Aorta (tissue), 5 donors: ENCODE measurements at regions not wholly inside any gene's neighbourhood (a gene's known extent, or its start where the extent isn't known, plus 50 kb on each side); places are given as distances from the start of the nearest gene placed in this dataset.
"Not testable (repeated sequence)": the region's sequence is repeated elsewhere in the genome, so short reads cannot be mapped to it uniquely, and the experiment has no call there.

ENCODE experiments used
- ATAC-seq: fragments of 200-7000 bp; cut with Tn5 transposase; one replicate; pipeline ENCODE4 v1.9.1; 2022; ENCODE audit warnings: moderate library complexity; ENCODE audit not compliant: low FRiP score
- DNase-seq, 2 donors: peaks; one replicate each; pipeline ENCODE4 v3.0.0-alpha.2; 2020
- H3K27ac ChIP-seq, 2 donors: one replicate each; pipeline ENCODE4 v1.5.1; 2013; ENCODE audit warnings: low read length in 2 of 2, mild to moderate bottlenecking in 2 of 2, moderate library complexity in 2 of 2, control low read depth in 1 of 2, inconsistent platforms in 1 of 2, low read depth in 1 of 2
- H3K27me3 ChIP-seq, 2 donors: one replicate each; pipeline ENCODE4 v1.6.1; 2013; ENCODE audit warnings: control low read depth in 1 of 2, low read length in 1 of 2, mild to moderate bottlenecking in 1 of 2, moderate library complexity in 1 of 2; ENCODE audit not compliant: insufficient read depth in 2 of 2, control insufficient read depth in 1 of 2
- H3K36me3 ChIP-seq, 2 donors: one replicate each; pipeline ENCODE4 v1.6.1; 2013; ENCODE audit warnings: control low read depth in 1 of 2, low read length in 1 of 2, mild to moderate bottlenecking in 1 of 2; ENCODE audit not compliant: insufficient read depth in 2 of 2, control insufficient read depth in 1 of 2
- H3K4me1 ChIP-seq, 2 donors: one replicate each; pipeline ENCODE4 v1.6.1; 2013; ENCODE audit warnings: low read length in 2 of 2, control low read depth in 1 of 2, mild to moderate bottlenecking in 1 of 2, moderate library complexity in 1 of 2; ENCODE audit not compliant: insufficient read depth in 2 of 2, control insufficient read depth in 1 of 2
- H3K4me3 ChIP-seq, 2 donors: one replicate each; pipeline ENCODE4 v1.5.1; 2013; ENCODE audit warnings: low read length in 2 of 2, control low read depth in 1 of 2, mild to moderate bottlenecking in 1 of 2
- H3K9me3 ChIP-seq: one replicate; pipeline ENCODE4 v1.6.1; 2013; ENCODE audit warnings: mild to moderate bottlenecking, low read length; ENCODE audit not compliant: control insufficient read depth
- WGBS, 2 donors: extraction: QIAGEN DNeasy Blood & Tissue Kit; methylation state at CpG; one replicate each; pipeline ENCODE4 v1.1.7; 2013; 5-methylcytosine and 5-hydroxymethylcytosine counted together
- intact Hi-C, 2 donors: fragments of 100-400 bp; cut with DNase I; formaldehyde crosslinking; loops; one replicate each; pipeline versions ENCODE4 v1.14.2 to v1.15.0; 2022
- donor health status: healthy with polysubstance abuse.
- donor health status: Bipolar disorder and iron deficiency.
- donor health status: DM: no; HTN: no; CAD: no.
- donor health status: DM: no; HTN: no; CAD: no.
- donor health status: DM: yes; HTN: yes; CAD: no.

DNA sequence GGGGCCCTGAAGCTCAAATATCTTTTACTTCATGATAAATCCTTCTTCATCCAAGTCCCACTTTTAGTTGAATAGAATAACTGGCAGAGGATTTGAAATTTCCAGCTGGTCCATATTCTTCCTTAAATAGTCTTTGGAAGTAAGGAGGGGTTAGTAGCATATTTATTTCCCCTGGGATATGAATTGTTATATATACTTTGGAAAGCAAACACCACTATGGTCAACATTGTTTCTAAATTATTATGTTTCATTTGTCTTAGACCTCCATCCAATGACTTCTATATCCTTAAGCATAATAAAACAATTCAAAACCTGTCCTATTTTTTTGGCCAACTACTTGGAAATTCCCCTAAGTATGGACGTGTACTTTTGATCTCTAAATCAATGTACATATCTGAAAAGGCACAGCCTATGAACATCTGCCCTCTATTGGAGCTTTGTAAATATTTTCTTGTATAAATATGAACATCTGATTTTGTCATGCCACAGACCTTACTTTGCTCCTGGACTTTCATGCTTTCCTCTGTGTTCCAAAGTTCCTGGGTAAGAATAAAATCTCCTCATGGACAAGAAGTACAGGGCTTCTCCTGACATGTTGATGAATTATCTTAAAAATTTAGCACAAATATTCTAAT, 1212.0 kb downstream of the GALC start:
- no peaks in the 10 kb centered on the region for H3K9me3 ChIP-seq
- no peak overlapping the region for H3K27ac ChIP-seq
- ATAC-seq, result no peak
- no peaks in the 10 kb centered on the region for H3K27me3 ChIP-seq
- DNase-seq, result no peak
- no peak overlapping the region for H3K4me3 ChIP-seq
- no peaks in the 10 kb centered on the region for H3K4me1 ChIP-seq
- 41 to 49% methylated on average over 1 of the region's 1 CpG for WGBS, 2 donors
- H3K36me3 ChIP-seq, result no peaks in the 10 kb centered on the region
- intact Hi-C loops, result no loop called here

DNA sequence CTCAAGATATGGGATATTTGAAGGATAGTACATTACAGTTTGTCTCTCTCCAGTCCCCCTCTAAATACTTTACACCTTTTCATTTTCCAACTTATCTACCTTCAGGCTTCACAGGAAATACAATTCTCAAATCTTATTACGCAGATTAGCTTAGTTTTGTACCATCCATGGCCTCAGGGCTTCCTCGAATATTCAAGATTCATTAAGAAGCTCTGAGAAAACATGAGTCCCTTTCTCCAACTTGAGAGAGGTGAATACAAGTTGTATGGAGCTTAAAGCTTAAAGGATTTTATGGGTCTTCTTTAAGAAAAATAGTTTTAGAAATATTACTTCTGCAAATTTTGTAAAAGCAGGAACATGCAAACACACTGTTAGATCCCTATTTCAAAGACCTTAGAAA, 1212.5 kb downstream of the GALC start:
- no peak for ATAC-seq
- Histone ChIP-seq H3K36me3 (no peaks in the 10 kb centered on the region), H3K27ac (no peak overlapping the region), H3K4me1 (no peaks in the 10 kb centered on the region), H3K4me3 (no peak overlapping the region), H3K27me3 (no peaks in the 10 kb centered on the region), H3K9me3 (no peaks in the 10 kb centered on the region)
- intact Hi-C loops, result no loop called here
- DNase-seq, result no peak
- WGBS, 2 donors, result 71 to 94% methylated on average over 2 of the region's 2 CpGs

GRCh38 chr14:86779416-86779815, 1213.6 kb downstream of the GALC start:
- 92 to 94% methylated on average over 1 of the region's 1 CpG for WGBS, 2 donors
- ATAC-seq (no peak), DNase-seq (no peak)
- no peaks in the 10 kb centered on the region for H3K4me1 ChIP-seq
- H3K36me3 ChIP-seq, result no peaks in the 10 kb centered on the region
- H3K27me3 ChIP-seq, result no peaks in the 10 kb centered on the region
- no peak overlapping the region for H3K27ac ChIP-seq
- no peak overlapping the region for H3K4me3 ChIP-seq
- no peaks in the 10 kb centered on the region for H3K9me3 ChIP-seq
- intact Hi-C loops, result no loop called here

DNA sequence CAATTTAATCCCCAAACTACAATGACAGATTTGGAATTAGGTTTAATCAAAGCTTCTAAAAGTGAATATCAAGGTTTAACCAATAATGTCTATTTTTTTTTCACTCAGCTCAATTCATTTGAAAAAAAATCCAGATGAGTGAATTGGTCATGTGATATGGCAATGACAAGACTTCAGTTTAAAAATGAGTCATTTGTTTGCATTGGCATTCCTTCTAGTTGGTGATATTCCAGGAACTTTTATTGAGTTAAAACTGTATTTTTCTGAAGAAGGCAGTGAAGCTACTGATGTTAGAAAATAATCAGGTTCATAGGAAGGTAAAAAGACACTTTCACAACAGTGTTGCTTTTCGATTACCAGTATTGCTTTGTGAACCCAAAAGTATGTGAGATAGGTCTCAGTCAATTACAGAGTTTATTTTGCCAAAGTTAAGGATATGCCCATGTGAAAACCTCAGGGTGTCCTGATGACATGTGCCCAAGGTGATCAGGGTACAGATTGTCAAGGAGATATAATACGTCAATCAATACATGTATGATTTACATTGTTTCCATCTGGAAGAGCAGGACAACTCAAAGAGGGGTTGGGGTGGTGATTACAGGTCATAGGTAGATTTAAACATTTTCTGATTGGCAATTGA, 1214.9 kb downstream of the GALC start:
- no peaks in the 10 kb centered on the region for H3K9me3 ChIP-seq
- DNase-seq (no peak), ATAC-seq (no peak)
- no peaks in the 10 kb centered on the region for H3K4me1 ChIP-seq
- no peak overlapping the region for H3K4me3 ChIP-seq
- WGBS, 2 donors, result 76 to 80% methylated on average over 2 of the region's 2 CpGs
- no peaks in the 10 kb centered on the region for H3K36me3 ChIP-seq
- intact Hi-C loops, result no loop called here
- H3K27me3 ChIP-seq, result no peaks in the 10 kb centered on the region
- H3K27ac ChIP-seq, result no peak overlapping the region

DNA sequence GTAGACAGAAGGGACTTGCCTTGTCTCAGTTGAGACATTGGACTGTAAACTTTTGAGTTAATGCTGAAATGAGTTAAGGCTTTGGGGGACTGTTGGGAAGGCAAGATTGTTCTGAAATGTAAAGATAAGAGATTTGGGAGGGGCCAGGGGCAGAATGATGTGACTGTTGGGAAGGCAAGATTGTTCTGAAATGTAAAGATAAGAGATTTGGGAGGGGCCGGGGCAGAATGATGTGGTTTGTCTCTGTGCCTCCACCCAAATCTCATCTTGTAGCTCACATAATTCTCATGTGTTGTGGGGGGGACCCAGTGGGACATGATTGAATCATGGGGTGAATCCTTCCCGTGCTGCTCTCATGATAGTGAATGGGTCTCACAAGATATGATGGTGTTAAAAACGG, 1217.1 kb downstream of the GALC start:
- intact Hi-C loops, DNase-seq, H3K27me3 ChIP-seq: not testable (repeated sequence)

GRCh38 chr14:86774916-86775315, 1218.1 kb downstream of the GALC start:
- Histone ChIP-seq H3K4me1 (no peaks in the 10 kb centered on the region), H3K36me3 (no peaks in the 10 kb centered on the region), H3K9me3 (no peaks in the 10 kb centered on the region), H3K4me3 (no peak overlapping the region), H3K27me3 (no peaks in the 10 kb centered on the region), H3K27ac (no peak overlapping the region)
- DNase-seq, result no peak
- intact Hi-C loops, result no loop called here
- ATAC-seq, result no peak
- 66 to 91% methylated on average over 2 of the region's 2 CpGs for WGBS, 2 donors

More for the DNA sequence above, 1217.1 kb downstream of the GALC start:
- H3K27ac ChIP-seq, H3K4me3 ChIP-seq, ATAC-seq, H3K9me3 ChIP-seq, H3K36me3 ChIP-seq, H3K4me1 ChIP-seq: not testable (repeated sequence)
- 82 to 90% methylated on average over 3 of the region's 3 CpGs for WGBS, 2 donors

DNA sequence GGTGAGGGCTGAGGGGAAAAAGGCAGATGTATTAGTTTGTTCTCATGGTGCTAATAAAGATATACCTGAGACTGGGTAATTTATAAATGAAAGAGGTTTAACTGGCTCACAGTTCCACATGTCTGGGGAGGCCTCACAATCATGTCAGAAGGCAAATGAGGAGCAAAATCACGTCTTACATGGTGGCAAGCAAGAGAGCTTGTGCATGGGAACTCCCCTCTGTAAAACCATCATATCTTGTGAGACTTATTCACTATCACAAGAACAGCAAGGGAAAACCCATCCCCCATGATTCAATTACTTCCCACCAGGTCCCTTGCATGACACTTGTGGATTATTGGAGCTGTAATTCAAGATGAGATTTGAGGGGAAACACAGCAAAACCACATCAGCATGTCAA, 1220.9 kb downstream of the GALC start:
- H3K9me3 ChIP-seq, result no peaks in the 10 kb centered on the region
- DNase-seq, result no peak
- H3K4me3 ChIP-seq, result no peak overlapping the region
- ATAC-seq, result no peak
- H3K36me3 ChIP-seq, result no peaks in the 10 kb centered on the region
- H3K4me1 ChIP-seq, result no peaks in the 10 kb centered on the region
- intact Hi-C loops, result no loop called here
- WGBS, 2 donors, result 55 to 56% methylated on average over 1 of the region's 1 CpG
- no peaks in the 10 kb centered on the region for H3K27me3 ChIP-seq
- no peak overlapping the region for H3K27ac ChIP-seq

GRCh38 chr14:86770186-86770585, 1222.8 kb downstream of the GALC start:
- intact Hi-C loops, result no loop called here
- H3K27ac ChIP-seq, result no peak overlapping the region
- no peaks in the 10 kb centered on the region for H3K36me3 ChIP-seq
- no peak overlapping the region for H3K4me3 ChIP-seq
- no peaks in the 10 kb centered on the region for H3K9me3 ChIP-seq
- 78 to 80% methylated on average over 3 of the region's 3 CpGs for WGBS, 2 donors
- no peak for ATAC-seq
- no peaks in the 10 kb centered on the region for H3K27me3 ChIP-seq
- no peaks in the 10 kb centered on the region for H3K4me1 ChIP-seq
- DNase-seq, result no peak

DNA sequence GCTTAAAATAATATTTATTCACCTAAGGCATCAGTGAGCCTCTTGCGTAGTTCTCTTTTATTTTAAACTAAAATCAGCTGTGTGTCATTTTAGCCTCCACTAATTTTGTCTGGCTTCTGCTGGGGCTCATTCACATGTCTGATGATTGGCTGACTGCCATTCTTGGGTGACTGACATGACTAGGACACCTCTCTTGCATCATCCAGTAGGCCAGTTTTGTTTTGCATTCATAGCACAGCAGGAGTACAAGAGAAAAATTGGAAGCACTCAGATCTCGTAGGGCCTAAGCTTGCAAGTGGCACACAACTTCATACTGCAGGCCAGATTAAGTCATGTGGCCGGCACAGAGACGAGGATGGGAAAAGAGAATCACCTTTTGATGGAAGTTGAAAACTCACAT, 1226.5 kb downstream of the GALC start:
- Histone ChIP-seq H3K27me3 (no peaks in the 10 kb centered on the region), H3K4me1 (no peaks in the 10 kb centered on the region), H3K9me3 (no peaks in the 10 kb centered on the region), H3K27ac (no peak overlapping the region), H3K36me3 (no peaks in the 10 kb centered on the region), H3K4me3 (no peak overlapping the region)
- 78 to 80% methylated on average over 4 of the region's 4 CpGs for WGBS, 2 donors
- DNase-seq (no peak), ATAC-seq (no peak)
- intact Hi-C loops, result no loop called here
